ENCODE measurements at regions not wholly inside any gene's neighbourhood (a gene's known extent, or its start where the extent isn't known, plus 50 kb on each side); places are given as distances from the start of the nearest gene placed in this dataset.

DNA sequence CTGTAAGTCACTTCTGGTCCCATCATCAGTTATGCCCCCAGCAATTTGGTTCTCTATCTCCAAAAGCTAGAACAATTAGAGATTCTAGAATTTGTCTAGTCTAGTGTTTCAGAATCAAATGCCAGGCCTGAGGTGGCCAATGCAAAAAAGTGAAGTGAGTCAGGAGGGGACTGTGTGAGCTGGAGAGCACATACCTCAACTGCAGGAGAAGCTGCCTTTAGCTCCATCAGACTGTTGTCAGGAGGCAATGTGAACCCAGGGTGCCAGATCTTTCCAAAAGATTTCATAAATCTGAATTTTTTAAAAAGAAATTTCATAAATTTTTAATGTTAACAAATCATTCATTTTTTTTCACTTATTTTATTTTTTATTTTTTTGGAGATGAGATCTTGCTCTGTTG lies 80.7 kb upstream of the EOMES start:
- TF ChIP-seq, protein P1, sequence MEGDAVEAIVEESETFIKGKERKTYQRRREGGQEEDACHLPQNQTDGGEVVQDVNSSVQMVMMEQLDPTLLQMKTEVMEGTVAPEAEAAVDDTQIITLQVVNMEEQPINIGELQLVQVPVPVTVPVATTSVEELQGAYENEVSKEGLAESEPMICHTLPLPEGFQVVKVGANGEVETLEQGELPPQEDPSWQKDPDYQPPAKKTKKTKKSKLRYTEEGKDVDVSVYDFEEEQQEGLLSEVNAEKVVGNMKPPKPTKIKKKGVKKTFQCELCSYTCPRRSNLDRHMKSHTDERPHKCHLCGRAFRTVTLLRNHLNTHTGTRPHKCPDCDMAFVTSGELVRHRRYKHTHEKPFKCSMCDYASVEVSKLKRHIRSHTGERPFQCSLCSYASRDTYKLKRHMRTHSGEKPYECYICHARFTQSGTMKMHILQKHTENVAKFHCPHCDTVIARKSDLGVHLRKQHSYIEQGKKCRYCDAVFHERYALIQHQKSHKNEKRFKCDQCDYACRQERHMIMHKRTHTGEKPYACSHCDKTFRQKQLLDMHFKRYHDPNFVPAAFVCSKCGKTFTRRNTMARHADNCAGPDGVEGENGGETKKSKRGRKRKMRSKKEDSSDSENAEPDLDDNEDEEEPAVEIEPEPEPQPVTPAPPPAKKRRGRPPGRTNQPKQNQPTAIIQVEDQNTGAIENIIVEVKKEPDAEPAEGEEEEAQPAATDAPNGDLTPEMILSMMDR (IDR thresholded peaks at IDR 0.05; ENCODE audit: poor library complexity, severe bottlenecking): no peak
- TF ChIP-seq EZH2 (IDR thresholded peaks at IDR 0.05; ENCODE audit: borderline replicate concordance, insufficient read depth, low read length, poor library complexity, severe bottlenecking) (no peak), RAD21 (conservative IDR thresholded peaks at IDR 0.05) (no peak), MXI1 (conservative IDR thresholded peaks at IDR 0.05; ENCODE audit: poor library complexity, severe bottlenecking) (no peak), TAF1 (IDR thresholded peaks at IDR 0.05; ENCODE audit: low read depth) (no peak), EP300 (conservative IDR thresholded peaks at IDR 0.05; ENCODE audit: poor library complexity, severe bottlenecking) (no peak)
